ENCODE measurements at regions not wholly inside any gene's neighbourhood (a gene's known extent, or its start where the extent isn't known, plus 50 kb on each side); places are given as distances from the start of the nearest gene placed in this dataset.

GRCh38 chr5:99640646-99641045 is 711.8 kb upstream of the CHD1 start:
- DNase-seq (ENCODE audit: low read depth): no peak
- TF ChIP-seq CTCF (IDR thresholded peaks at IDR 0.05; ENCODE audit: control insufficient read depth, insufficient read depth, low read depth, low read length, missing control alignments): no peak
- H3K4me3 ChIP-seq (ENCODE audit: control insufficient read depth, low read depth, low read length): no peak overlapping the region

GRCh38 chr5:99639905-99640304 is 711.1 kb upstream of the CHD1 start:
- TF ChIP-seq CTCF (IDR thresholded peaks at IDR 0.05; ENCODE audit: control insufficient read depth, insufficient read depth, low read depth, low read length, missing control alignments): no peak
- no peak for DNase-seq (ENCODE audit: low read depth)
- no peak overlapping the region for H3K4me3 ChIP-seq (ENCODE audit: control insufficient read depth, low read depth, low read length)

GRCh38 chr5:99636663-99637062 is 707.9 kb upstream of the CHD1 start:
- TF ChIP-seq CTCF (IDR thresholded peaks at IDR 0.05; ENCODE audit: control insufficient read depth, insufficient read depth, low read depth, low read length, missing control alignments): no peak
- no peak for DNase-seq (ENCODE audit: low read depth)
- H3K4me3 ChIP-seq (ENCODE audit: control insufficient read depth, low read depth, low read length): no peak overlapping the region

- H3K4me3 ChIP-seq (ENCODE audit: control insufficient read depth, low read depth, low read length): no peak overlapping the region
- TF ChIP-seq CTCF (IDR thresholded peaks at IDR 0.05; ENCODE audit: control insufficient read depth, insufficient read depth, low read depth, low read length, missing control alignments): no peak
- DNase-seq (ENCODE audit: low read depth): no peak
Observed at GRCh38 chr5:99621772-99622681, 693.2 kb upstream of the CHD1 start.

GRCh38 chr5:99617335-99617734 is 688.5 kb upstream of the CHD1 start:
- DNase-seq (ENCODE audit: low read depth): no peak
- H3K4me3 ChIP-seq (ENCODE audit: control insufficient read depth, low read depth, low read length): no peak overlapping the region
- TF ChIP-seq CTCF (IDR thresholded peaks at IDR 0.05; ENCODE audit: control insufficient read depth, insufficient read depth, low read depth, low read length, missing control alignments): no peak

GRCh38 chr5:99614888-99615287 is 686.1 kb upstream of the CHD1 start:
- TF ChIP-seq CTCF (IDR thresholded peaks at IDR 0.05; ENCODE audit: control insufficient read depth, insufficient read depth, low read depth, low read length, missing control alignments): no peak
- no peak for DNase-seq (ENCODE audit: low read depth)
- no peak overlapping the region for H3K4me3 ChIP-seq (ENCODE audit: control insufficient read depth, low read depth, low read length)
